HG03378 (cell line): ENCODE measurements at regions not wholly inside any gene's neighbourhood (a gene's known extent, or its start where the extent isn't known, plus 50 kb on each side); places are given as distances from the start of the nearest gene placed in this dataset.

ENCODE experiments used
- ATAC-seq: cut with Tn5 transposase; IDR thresholded peaks from one replicate; pipeline ENCODE4 v1.9.1; 2021; ENCODE audit warnings: mild to moderate bottlenecking, moderate library complexity; ENCODE audit not compliant: unreplicated experiment

- no peak for ATAC-seq
Measured at GRCh38 chr18:22542406-22542835, 124.7 kb upstream of the CTAGE1 start.

- no peak for ATAC-seq
Measured at GRCh38 chr18:22543769-22544168, 126.1 kb upstream of the CTAGE1 start.

- ATAC-seq = no peak
Measured at GRCh38 chr18:22544626-22545025, 126.9 kb upstream of the CTAGE1 start.

- no peak for ATAC-seq
Measured at GRCh38 chr18:22545066-22545760, 127.5 kb upstream of the CTAGE1 start.

GRCh38 chr18:22546905-22547570 is 129.3 kb upstream of the CTAGE1 start:
- no peak for ATAC-seq

GRCh38 chr18:22547807-22548561 is 130.3 kb upstream of the CTAGE1 start:
- ATAC-seq = no peak

GRCh38 chr18:22549260-22549937 is 131.7 kb upstream of the CTAGE1 start:
- ATAC-seq = no peak

GRCh38 chr18:22550366-22550765 is 132.7 kb upstream of the CTAGE1 start:
- no peak for ATAC-seq

- ATAC-seq = no peak
Measured at GRCh38 chr18:22550861-22551260, 133.1 kb upstream of the CTAGE1 start.

GRCh38 chr18:22551536-22552151 is 133.9 kb upstream of the CTAGE1 start:
- no peak for ATAC-seq

- no peak for ATAC-seq
Measured at GRCh38 chr18:22552254-22552653, 134.5 kb upstream of the CTAGE1 start.

- ATAC-seq = no peak
Measured at GRCh38 chr18:22552899-22553460, 135.3 kb upstream of the CTAGE1 start.

- ATAC-seq = no peak
Measured at GRCh38 chr18:22556222-22557167, 138.8 kb upstream of the CTAGE1 start.

- ATAC-seq = no peak
Measured at GRCh38 chr18:22557168-22557941, 139.6 kb upstream of the CTAGE1 start.

GRCh38 chr18:22558945-22559385 is 141.2 kb upstream of the CTAGE1 start:
- ATAC-seq = no peak

- no peak for ATAC-seq
Measured at GRCh38 chr18:22559414-22560274, 141.9 kb upstream of the CTAGE1 start.

- no peak for ATAC-seq
Measured at GRCh38 chr18:22560275-22560610, 142.5 kb upstream of the CTAGE1 start.

GRCh38 chr18:22560797-22561196 is 143.1 kb upstream of the CTAGE1 start:
- ATAC-seq = no peak
